ENCODE measurements at regions not wholly inside any gene's neighbourhood (a gene's known extent, or its start where the extent isn't known, plus 50 kb on each side); places are given as distances from the start of the nearest gene placed in this dataset.

DNA sequence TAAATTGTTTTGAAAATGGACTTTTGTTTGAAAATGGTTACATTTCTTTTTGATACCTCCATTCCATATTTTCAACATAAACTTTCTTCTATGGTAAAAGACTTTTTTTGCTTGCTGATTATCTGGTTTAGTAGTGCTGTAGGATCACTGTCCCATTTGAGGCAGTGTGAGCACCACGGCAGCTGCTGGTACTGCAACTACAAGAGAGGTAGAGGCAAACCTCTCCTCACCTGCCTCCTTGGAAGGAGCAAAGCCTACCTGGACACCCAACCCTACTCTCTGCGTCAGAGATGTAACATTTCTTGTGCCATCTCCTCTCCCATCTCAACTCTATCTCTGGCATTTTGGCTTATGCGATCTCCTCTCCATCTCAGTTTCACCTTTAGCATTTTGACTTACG is 460.1 kb downstream of the SHQ1 start:
- no peak for TF ChIP-seq EZH2 (IDR thresholded peaks at IDR 0.05; ENCODE audit: low read depth)
- TF ChIP-seq, protein P1, sequence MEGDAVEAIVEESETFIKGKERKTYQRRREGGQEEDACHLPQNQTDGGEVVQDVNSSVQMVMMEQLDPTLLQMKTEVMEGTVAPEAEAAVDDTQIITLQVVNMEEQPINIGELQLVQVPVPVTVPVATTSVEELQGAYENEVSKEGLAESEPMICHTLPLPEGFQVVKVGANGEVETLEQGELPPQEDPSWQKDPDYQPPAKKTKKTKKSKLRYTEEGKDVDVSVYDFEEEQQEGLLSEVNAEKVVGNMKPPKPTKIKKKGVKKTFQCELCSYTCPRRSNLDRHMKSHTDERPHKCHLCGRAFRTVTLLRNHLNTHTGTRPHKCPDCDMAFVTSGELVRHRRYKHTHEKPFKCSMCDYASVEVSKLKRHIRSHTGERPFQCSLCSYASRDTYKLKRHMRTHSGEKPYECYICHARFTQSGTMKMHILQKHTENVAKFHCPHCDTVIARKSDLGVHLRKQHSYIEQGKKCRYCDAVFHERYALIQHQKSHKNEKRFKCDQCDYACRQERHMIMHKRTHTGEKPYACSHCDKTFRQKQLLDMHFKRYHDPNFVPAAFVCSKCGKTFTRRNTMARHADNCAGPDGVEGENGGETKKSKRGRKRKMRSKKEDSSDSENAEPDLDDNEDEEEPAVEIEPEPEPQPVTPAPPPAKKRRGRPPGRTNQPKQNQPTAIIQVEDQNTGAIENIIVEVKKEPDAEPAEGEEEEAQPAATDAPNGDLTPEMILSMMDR (conservative IDR thresholded peaks at IDR 0.05): no peak
